ENCODE measurements at regions not wholly inside any gene's neighbourhood (a gene's known extent, or its start where the extent isn't known, plus 50 kb on each side); places are given as distances from the start of the nearest gene placed in this dataset.

- Histone ChIP-seq H3K4me2 (ENCODE audit: unreplicated experiment) (no peak overlapping the region), H3K9me3 (ENCODE audit: low read depth) (no peaks in the 10 kb centered on the region), H3K9ac (no peak overlapping the region), H3K27ac (no peak overlapping the region), H4K20me1 (ENCODE audit: insufficient read depth) (no peaks in the 10 kb centered on the region), H3K4me1 (ENCODE audit: insufficient read depth) (no peaks in the 10 kb centered on the region), H3K79me2 (ENCODE audit: insufficient read depth) (no peaks in the 10 kb centered on the region), H2AFZ (no peak overlapping the region), H3K27me3 (replicated peaks; ENCODE audit: insufficient read depth) (no peaks in the 10 kb centered on the region), H3K4me3 (no peak overlapping the region), H3K9me2 (ENCODE audit: insufficient read depth) (no peaks in the 10 kb centered on the region), H3K36me3 (ENCODE audit: low read depth) (no peaks in the 10 kb centered on the region), H3F3A (ENCODE audit: insufficient read depth) (no peaks in the 10 kb centered on the region)
- in situ Hi-C loops (cut with MboI) = no loop called here
- no peak for TF ChIP-seq EZH2phosphoT487 (IDR thresholded peaks at IDR 0.05; ENCODE audit: insufficient read depth, low read depth)
- no peak for TF ChIP-seq EZH2 (IDR thresholded peaks at IDR 0.05; ENCODE audit: insufficient read depth, poor library complexity, severe bottlenecking)
- no peak for DNase-seq
- 75 to 83% methylated on average over 6 of the region's 6 CpGs for WGBS, 2 experiments (ENCODE audit: low coverage in 1 of 2, low lambda C conversion rate in 2 of 2, missing lambda C conversion rate in 2 of 2)
These were observed 61.6 kb upstream of the ECE1 start for GRCh38 chr1:21351901-21352300.

DNA sequence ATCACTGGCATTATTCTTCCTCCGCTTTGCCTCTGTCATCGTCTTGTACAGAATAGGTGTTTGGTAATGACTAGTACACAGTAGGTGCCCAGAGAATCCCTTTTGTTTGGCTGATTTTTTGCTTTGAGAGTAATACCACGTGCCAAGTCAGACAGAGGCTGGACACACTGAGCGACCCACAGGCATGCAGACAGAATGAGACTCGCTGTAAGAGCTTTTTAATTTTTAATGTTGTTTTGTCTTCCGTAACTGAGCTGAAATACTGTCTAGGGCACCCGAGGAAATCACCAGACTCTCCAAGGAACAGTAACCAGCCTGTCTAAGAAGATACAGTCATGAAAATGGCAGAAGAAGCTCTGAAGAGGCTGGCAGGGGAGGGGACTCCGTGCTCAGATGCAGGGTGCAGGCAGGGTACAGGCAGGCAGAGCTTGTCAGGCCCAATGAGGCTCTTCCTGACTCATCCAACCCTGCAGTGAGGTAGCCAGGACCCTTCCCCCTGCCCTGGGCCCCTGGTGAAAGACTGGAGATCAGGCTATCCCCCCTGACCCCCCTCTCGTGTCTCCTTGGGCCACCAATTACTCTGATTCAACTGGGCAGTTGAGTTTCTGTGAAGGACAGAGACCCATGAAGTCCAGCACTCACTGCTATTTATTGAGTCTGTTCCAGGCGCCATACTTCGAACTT lies 60.1 kb upstream of the ECE1 start:
- no peaks in the 10 kb centered on the region for H3K36me3 ChIP-seq (ENCODE audit: low read depth)
- 87% methylated on average over 10 to 11 of the region's 11 CpGs for WGBS, 2 experiments (ENCODE audit: low coverage in 1 of 2, low lambda C conversion rate in 2 of 2, missing lambda C conversion rate in 2 of 2)
- no peak for TF ChIP-seq EZH2phosphoT487 (IDR thresholded peaks at IDR 0.05; ENCODE audit: insufficient read depth, low read depth)
- TF ChIP-seq EZH2 (IDR thresholded peaks at IDR 0.05; ENCODE audit: insufficient read depth, poor library complexity, severe bottlenecking) = no peak
- H3K9me2 ChIP-seq (ENCODE audit: insufficient read depth) = no peaks in the 10 kb centered on the region
- no peak overlapping the region for H3K4me2 ChIP-seq (ENCODE audit: unreplicated experiment)
- no peak overlapping the region for H2AFZ ChIP-seq
- H3F3A ChIP-seq (ENCODE audit: insufficient read depth) = no peaks in the 10 kb centered on the region
- no peak overlapping the region for H3K27ac ChIP-seq
- no peaks in the 10 kb centered on the region for H3K27me3 ChIP-seq (replicated peaks; ENCODE audit: insufficient read depth)
- DNase-seq = no peak
- H3K9ac ChIP-seq = no peak overlapping the region
- H3K4me1 ChIP-seq (ENCODE audit: insufficient read depth) = peaks cover 4% of the 10 kb centered on the region; the same call in 1 of the 2 replicates
- no peaks in the 10 kb centered on the region for H3K79me2 ChIP-seq (ENCODE audit: insufficient read depth)
- H3K9me3 ChIP-seq (ENCODE audit: low read depth) = no peaks in the 10 kb centered on the region
- no peaks in the 10 kb centered on the region for H4K20me1 ChIP-seq (ENCODE audit: insufficient read depth)
- H3K4me3 ChIP-seq = no peak overlapping the region
- in situ Hi-C loops (cut with MboI) = no loop called here

- no peak overlapping the region for H3K9ac ChIP-seq
- no peak for DNase-seq
- WGBS, 2 experiments (ENCODE audit: low coverage in 1 of 2, low lambda C conversion rate in 2 of 2, missing lambda C conversion rate in 2 of 2) = 95 to 99% methylated on average over 3 of the region's 3 CpGs
- no peak overlapping the region for H3K27ac ChIP-seq
- no peaks in the 10 kb centered on the region for H3K27me3 ChIP-seq (replicated peaks; ENCODE audit: insufficient read depth)
- no peak overlapping the region for H3K4me3 ChIP-seq
- H3K4me1 ChIP-seq (ENCODE audit: insufficient read depth) = peaks cover 4% of the 10 kb centered on the region; the same call in 1 of the 2 replicates
- H3K9me3 ChIP-seq (ENCODE audit: low read depth) = no peaks in the 10 kb centered on the region
- no peak for TF ChIP-seq EZH2 (IDR thresholded peaks at IDR 0.05; ENCODE audit: insufficient read depth, poor library complexity, severe bottlenecking)
- no peak for TF ChIP-seq EZH2phosphoT487 (IDR thresholded peaks at IDR 0.05; ENCODE audit: insufficient read depth, low read depth)
- H3K79me2 ChIP-seq (ENCODE audit: insufficient read depth) = peaks cover 3% of the 10 kb centered on the region
- in situ Hi-C loops (cut with MboI) = no loop called here
- no peak overlapping the region for H3K4me2 ChIP-seq (ENCODE audit: unreplicated experiment)
- H3K36me3 ChIP-seq (ENCODE audit: low read depth) = no peaks in the 10 kb centered on the region
- no peak overlapping the region for H2AFZ ChIP-seq
- H3K9me2 ChIP-seq (ENCODE audit: insufficient read depth) = no peaks in the 10 kb centered on the region
- no peaks in the 10 kb centered on the region for H4K20me1 ChIP-seq (ENCODE audit: insufficient read depth)
- no peaks in the 10 kb centered on the region for H3F3A ChIP-seq (ENCODE audit: insufficient read depth)
These were observed 59.4 kb upstream of the ECE1 start for GRCh38 chr1:21349693-21350092.

DNA sequence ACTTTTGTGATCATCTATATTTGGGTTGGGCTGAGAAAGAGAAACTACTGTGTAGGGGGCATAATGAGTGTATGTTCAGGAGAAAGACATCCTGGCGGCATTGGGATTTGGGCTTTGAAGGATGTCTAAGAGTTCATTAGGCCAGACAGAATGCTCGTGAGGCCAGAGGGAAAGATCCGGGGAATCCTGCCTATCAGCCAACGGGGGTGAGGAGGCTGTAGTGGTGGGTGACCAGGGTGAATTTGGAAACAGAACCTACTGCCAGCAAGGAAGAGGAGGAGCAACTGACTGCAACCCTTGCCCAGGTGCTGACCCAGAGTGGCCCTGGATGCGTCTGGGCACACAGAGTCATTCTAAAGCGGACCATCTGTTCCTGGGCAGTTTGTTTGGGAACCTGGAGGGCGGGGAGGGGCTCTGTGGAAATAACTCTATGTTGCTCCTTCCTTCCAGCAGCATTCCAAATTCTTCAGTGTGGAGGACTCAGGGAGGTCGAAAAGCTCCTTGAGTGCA lies 56.9 kb upstream of the ECE1 start:
- Histone ChIP-seq H3K27ac (no peak overlapping the region), H3K79me2 (ENCODE audit: insufficient read depth) (peaks cover 29% of the 10 kb centered on the region), H3K36me3 (ENCODE audit: low read depth) (no peaks in the 10 kb centered on the region), H4K20me1 (ENCODE audit: insufficient read depth) (no peaks in the 10 kb centered on the region), H3K9ac (no peak overlapping the region), H3K9me2 (ENCODE audit: insufficient read depth) (no peaks in the 10 kb centered on the region), H3F3A (ENCODE audit: insufficient read depth) (peaks cover 10% of the 10 kb centered on the region), H2AFZ (no peak overlapping the region), H3K4me1 (ENCODE audit: insufficient read depth) (peaks cover 25% of the 10 kb centered on the region), H3K4me2 (ENCODE audit: unreplicated experiment) (no peak overlapping the region), H3K9me3 (ENCODE audit: low read depth) (no peaks in the 10 kb centered on the region), H3K4me3 (no peak overlapping the region), H3K27me3 (replicated peaks; ENCODE audit: insufficient read depth) (no peaks in the 10 kb centered on the region)
- DNase-seq = no peak
- in situ Hi-C loops (cut with MboI) = no loop called here
- no peak for TF ChIP-seq EZH2 (IDR thresholded peaks at IDR 0.05; ENCODE audit: insufficient read depth, poor library complexity, severe bottlenecking)
- no peak for TF ChIP-seq EZH2phosphoT487 (IDR thresholded peaks at IDR 0.05; ENCODE audit: insufficient read depth, low read depth)
- WGBS, 2 experiments (ENCODE audit: low coverage in 1 of 2, low lambda C conversion rate in 2 of 2, missing lambda C conversion rate in 2 of 2) = 66 to 69% methylated on average over 8 of the region's 8 CpGs

All from GM23248 (cell line).